HG02884 (cell line): ENCODE measurements at regions not wholly inside any gene's neighbourhood (a gene's known extent, or its start where the extent isn't known, plus 50 kb on each side); places are given as distances from the start of the nearest gene placed in this dataset.

Experiments
- ATAC-seq: cut with Tn5 transposase; IDR thresholded peaks from one replicate; pipeline ENCODE4 v1.9.1; 2021; ENCODE audit warnings: mild to moderate bottlenecking, moderate library complexity; ENCODE audit not compliant: unreplicated experiment

- ATAC-seq, result no peak
Measured at GRCh38 chr11:122523846-122524805, 131.4 kb upstream of the UBASH3B start.

- ATAC-seq, result no peak
Measured at GRCh38 chr11:122521626-122522025, 133.9 kb upstream of the UBASH3B start.

- no peak for ATAC-seq
Measured at GRCh38 chr11:122517403-122518379, 137.8 kb upstream of the UBASH3B start.

GRCh38 chr11:122516686-122517085, 138.8 kb upstream of the UBASH3B start:
- ATAC-seq, result no peak

- no peak for ATAC-seq
Measured at GRCh38 chr11:122513997-122514396, 141.5 kb upstream of the UBASH3B start.

- ATAC-seq, result no peak
Measured at GRCh38 chr11:122513328-122513727, 142.2 kb upstream of the UBASH3B start.

- ATAC-seq, result no peak
Measured at GRCh38 chr11:122512688-122513087, 142.8 kb upstream of the UBASH3B start.

- ATAC-seq, result no peak
Measured at GRCh38 chr11:122509899-122510298, 145.6 kb upstream of the UBASH3B start.

GRCh38 chr11:122509091-122509490, 146.4 kb upstream of the UBASH3B start:
- no peak for ATAC-seq

GRCh38 chr11:122505304-122506006, 150.1 kb upstream of the UBASH3B start:
- peak; percentile 75 for ATAC-seq

- no peak for ATAC-seq
Measured at GRCh38 chr11:122494221-122494620, 161.3 kb upstream of the UBASH3B start.

GRCh38 chr11:122491509-122491908, 164.0 kb upstream of the UBASH3B start:
- no peak for ATAC-seq

GRCh38 chr11:122488892-122489706, 166.4 kb upstream of the UBASH3B start:
- no peak for ATAC-seq

- no peak for ATAC-seq
Measured at GRCh38 chr11:122487669-122488068, 167.9 kb upstream of the UBASH3B start.

GRCh38 chr11:122486793-122487495, 168.6 kb upstream of the UBASH3B start:
- ATAC-seq, result no peak

GRCh38 chr11:122478986-122479385, 176.5 kb upstream of the UBASH3B start:
- ATAC-seq, result no peak

GRCh38 chr11:122468965-122469364, 186.6 kb upstream of the UBASH3B start:
- ATAC-seq, result no peak

- ATAC-seq, result no peak
Measured at GRCh38 chr11:122463530-122463929, 192.0 kb upstream of the UBASH3B start.

GRCh38 chr11:122459064-122459463, 196.5 kb upstream of the UBASH3B start:
- no peak for ATAC-seq
